Breast epithelium (tissue), 3 donors: ENCODE measurements at regions not wholly inside any gene's neighbourhood (a gene's known extent, or its start where the extent isn't known, plus 50 kb on each side); places are given as distances from the start of the nearest gene placed in this dataset.

ENCODE experiments used
- CTCF ChIP-seq, 3 donors: fragments of 450-650 bp; IDR thresholded peaks; one replicate each; pipeline ENCODE4 v1.5.1; 2016 to 2017; ENCODE audit warnings: antibody characterized with exemption in 3 of 3, mild to moderate bottlenecking in 3 of 3, moderate library complexity in 3 of 3
- POLR2A ChIP-seq: fragments of 450-650 bp; IDR thresholded peaks from one replicate; pipeline ENCODE4 v1.6.1; 2016; ENCODE audit warnings: antibody characterized with exemption, mild to moderate bottlenecking, moderate library complexity
- POLR2AphosphoS5 ChIP-seq, 3 donors: sonication (generic); formaldehyde crosslinking; IDR thresholded peaks; one replicate each; pipeline ENCODE4 v1.6.1; 2017; ENCODE audit warnings: antibody characterized with exemption in 3 of 3

- TF ChIP-seq CTCF (IDR thresholded peaks at IDR 0.05), result no peak
- TF ChIP-seq POLR2AphosphoS5 (IDR thresholded peaks at IDR 0.05), result no peak
- no peak for TF ChIP-seq POLR2A
These were observed 862.8 kb downstream of the FAM181B start for GRCh38 chr11:81870815-81871214.
